ENCODE measurements at regions not wholly inside any gene's neighbourhood (a gene's known extent, or its start where the extent isn't known, plus 50 kb on each side); places are given as distances from the start of the nearest gene placed in this dataset.

DNA sequence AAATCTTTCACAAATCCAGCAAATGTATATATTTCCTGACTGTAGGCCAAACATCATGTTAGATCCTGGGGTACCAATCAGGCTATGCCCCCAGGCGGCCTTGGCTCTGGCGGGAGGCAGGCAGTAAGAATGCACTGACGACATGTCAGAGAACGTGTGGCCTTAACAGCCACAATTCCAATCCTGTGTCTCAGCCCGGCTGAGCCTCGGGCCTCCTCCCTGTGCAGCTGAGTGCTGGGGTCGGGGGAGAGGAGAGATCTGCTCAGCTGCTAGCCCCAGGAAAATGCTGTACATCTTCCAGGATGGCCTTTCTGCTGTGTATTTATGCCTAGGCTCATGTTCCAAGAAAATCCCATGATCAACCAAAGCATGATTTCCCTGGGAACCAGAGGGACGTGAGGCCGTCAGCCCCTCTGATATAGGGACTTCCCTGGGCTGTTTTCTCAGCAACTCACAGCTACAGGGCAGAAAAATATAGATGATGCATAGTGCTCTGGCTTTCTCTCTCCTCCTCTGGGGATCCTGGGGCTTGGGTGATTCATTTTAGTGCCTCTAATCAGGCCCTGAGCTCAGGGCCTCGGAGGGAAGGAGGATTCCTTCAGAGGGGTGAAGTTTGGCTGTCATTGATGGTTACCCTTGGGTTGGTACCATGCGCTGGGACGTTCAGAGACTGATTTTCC is 604.0 kb downstream of the HS3ST4 start:
- no peak for DNase-seq

DNA sequence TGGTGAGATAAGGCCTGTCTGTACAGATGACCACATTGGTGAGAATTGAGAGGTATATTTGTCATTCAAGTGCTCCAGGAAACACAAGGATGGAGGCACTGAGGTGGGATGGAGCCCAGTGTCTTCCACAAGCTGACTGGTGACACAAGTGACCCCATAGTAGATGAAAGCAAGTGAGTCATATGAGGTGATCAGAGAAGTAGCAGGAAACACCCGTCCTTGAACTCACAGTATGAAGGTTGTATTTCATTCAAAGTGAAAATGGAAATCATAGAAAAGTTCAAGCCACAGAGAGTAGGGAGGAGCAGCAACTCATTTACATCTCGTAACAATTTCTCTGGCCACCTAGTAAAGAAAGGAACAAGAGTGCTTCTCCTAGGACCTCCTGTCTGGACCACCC is 609.8 kb downstream of the HS3ST4 start:
- DNase-seq, result no peak

DNA sequence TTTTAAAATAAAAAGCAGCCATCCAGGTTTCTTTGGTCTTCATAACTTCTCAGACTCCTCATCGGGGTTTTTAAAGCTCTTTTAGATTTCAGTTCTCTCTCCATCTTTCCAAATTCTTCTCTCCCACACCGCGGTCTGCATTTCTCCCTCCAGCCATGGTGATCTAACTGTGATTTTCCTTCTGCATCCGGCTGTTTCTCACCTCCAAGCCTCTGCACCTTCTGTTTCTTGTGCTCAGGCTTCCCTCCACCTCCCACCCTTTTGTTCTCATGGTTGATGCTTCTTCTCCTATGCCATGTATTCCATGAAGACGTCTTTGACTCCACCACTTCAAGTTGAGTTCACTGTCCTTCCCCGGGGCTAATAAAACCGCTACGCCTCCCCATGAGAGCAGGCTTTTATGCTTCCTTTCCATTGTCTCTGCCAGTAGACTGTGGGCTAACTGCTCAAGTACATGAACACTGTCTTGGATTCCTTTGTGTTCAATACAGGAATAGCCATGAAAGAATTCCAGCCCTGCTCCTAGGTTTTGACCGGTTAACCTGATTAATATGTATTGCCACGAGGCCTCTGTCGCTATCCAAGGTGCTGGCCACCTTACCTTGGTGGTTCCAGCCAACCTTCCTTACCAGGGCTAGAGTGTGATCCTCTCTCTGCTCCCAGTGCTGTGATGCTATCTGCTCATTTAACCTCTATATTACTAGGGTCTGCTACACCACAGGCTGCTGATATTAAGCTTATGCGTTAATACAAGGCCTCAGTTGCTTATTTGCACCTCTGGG is 625.1 kb downstream of the HS3ST4 start:
- DNase-seq, result no peak

DNA sequence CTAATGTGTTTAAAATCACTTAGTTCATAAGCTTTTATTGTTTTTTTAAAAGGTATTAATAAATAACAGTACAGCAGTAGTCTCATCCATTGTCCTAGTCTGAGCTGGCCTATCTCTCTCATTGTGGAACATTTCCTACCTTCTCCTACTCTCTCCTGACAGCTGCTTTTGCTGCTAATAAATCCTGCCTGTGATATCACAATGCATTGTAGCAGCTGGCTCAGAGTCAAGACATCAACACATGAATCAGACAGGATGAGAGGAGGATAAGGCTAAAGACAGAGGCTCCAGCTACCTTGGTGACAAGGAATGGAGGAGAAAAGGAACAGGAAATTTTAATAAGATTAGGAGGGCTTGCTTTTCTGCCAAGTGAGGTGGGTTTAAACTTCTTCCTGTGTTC is 626.1 kb downstream of the HS3ST4 start:
- DNase-seq, result no peak

DNA sequence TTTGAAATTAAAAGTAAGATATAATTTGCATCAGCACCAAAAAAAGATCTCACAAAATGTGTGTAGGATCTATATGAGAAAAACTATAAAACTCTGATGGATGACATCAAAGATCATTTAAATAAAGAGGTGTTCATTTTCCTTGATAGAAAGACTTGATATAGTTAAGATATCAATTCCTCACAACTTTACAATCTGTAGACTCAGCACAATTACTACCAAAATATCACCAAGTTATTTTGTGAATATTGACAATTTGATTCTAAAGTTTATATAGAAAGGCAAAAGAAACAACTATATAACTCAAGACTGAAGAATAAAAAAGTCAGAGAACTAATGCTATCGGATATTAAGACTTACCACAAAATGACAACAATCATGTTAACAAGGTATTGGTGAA is 638.9 kb downstream of the HS3ST4 start:
- DNase-seq, result no peak

DNA sequence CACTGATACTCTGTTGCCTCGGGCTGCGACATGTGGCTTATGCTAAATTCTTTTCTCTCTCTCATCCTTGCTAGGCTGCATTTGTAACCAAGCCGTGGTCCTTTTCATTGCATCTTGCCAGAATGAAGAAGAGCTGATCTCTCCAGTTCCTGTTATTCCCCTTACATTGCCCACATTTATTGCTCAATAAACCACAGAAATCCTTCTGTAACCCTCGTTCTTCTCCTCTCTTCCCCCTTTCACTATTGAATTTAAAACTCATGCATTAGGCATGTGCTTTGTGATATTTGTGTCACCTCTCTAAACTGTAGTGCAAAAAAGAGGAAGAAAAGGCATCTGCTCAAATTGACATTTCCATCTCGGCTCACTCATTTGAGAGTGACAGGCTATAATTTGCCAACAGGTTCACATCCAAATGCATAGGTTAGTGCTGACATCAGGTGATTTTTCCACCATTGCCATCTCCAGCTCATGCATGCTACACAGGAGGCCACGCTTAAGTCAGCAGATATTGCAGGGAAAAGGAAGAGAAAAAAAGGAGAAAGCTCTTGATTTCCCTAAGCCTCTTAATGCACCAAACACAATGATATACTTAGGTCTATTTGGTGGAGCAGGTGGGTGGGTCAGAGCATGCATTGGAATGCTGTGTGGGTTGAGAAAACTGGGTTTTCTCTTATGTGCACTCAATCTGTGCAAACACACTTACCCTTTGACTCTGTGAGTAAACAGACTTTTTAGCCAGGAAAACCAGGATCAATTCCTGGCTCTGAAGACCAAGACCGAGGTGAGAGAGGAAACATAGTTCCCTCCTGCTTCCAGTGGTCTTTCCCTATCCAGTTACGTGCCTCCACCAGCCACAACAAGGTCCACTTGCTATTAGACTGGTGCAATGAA is 642.7 kb downstream of the HS3ST4 start:
- no peak for DNase-seq

DNA sequence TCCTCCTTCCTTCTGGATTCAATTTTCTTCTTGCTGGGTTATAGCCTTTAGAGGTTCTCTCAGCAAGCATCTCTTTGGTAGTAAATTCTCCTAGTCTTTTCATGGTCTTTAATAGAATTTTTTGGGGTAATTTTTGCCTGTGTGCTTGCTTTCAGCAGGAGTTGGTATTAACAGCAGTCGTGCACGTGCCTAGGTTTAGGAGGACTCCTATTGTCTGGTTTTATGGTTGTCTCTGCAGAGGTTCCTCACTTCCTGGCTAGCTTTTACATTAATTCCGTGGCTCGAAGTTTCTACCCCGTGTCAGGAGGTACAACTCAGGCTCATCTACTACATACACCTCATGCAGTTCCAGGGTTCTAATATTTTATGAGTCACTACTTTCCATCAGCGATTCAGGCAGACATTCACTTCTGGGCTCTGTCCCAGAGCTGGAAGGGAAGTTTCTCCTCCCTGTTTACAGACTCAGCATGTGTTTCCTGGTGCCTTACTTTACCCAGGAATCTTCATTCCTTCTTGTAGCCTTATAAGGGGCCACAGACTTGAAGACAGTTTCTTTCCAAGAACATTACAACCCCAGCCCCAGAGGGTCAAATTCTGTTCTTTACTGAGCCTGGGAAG is 643.6 kb downstream of the HS3ST4 start:
- DNase-seq, result no peak

DNA sequence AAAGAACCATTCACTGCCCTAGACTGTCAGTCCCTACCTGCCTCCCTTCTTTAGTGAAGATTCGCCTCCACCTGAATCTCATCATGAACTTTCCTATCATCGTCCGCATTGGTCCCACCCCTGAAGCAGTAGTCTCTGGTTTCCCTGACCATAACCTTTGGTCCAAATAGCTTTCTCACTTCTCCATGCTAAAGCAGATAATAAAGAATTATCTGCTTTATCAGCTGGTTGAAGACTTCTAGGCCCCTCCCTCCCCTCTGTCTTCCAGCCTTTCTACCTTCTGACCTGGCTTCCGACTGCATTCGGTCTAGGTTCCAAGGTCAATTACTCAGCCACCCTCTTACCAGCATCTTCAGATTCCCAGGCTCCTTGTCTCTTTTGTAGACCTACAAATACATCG is 650.9 kb downstream of the HS3ST4 start:
- DNase-seq, result no peak

DNA sequence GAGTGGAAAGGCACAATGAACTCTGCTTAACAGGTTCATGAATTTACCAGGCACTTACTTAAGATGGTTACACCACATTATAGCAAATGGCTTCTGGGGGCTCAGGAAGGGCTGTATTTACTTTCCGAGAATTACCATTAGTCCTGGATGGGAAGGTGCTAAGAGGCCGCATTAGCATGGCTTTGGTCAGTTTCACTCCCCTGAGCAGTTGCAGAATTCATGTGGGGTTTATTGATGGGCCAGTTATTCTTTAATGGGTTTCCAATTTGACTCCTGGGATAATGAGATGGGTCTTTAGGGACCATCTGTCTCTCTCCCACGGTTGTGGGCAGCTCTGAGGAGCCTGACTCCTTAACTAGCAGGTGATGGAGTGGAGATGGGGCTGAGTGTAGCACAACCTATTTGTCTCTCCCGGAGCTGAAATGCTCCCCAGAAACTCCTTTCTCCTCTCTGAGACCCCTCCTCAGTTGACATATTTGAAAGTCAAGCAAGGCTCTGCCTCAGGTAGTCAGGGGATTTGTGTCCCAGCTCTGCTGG is 652.5 kb downstream of the HS3ST4 start:
- DNase-seq, result no peak

DNA sequence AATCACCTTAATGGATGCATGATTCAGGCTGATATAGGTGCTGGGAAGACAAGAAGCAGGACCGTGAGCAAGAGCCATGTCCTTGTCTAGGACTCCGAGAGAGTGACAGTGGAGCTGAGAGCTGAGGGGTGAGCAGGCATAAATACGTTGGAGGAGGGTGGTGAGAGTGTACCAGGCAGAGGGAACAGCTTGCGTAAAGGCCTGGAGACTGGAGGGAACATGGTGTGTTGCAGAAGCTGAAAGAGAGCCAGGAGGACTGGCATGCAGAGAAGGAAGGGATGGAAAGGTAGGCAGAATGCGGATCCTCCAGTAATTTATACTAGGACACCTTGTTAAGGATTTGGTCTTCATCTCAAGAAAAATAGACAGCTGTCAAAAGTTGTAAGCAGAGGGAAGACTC is 653.2 kb downstream of the HS3ST4 start:
- DNase-seq, result no peak

DNA sequence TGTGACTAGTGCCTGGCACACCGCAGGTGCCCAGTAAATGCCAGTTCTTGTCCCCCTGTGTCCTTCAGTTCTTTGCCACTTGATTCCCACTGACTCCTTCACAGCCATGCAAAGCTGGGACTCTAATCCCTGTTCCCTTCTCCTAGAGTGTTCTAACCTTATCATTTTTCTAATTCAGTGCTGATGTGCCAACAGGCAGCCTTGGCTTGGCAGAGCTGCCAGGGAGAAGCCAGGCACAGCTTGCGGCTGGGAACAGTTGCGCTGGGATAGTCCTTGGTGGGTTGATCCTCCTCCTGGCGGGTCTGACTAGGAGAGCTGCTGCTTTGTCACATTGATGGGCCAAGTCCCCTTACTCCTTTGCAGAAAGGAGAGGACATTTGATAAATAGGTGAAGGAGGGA is 654.2 kb downstream of the HS3ST4 start:
- DNase-seq, result no peak

DNA sequence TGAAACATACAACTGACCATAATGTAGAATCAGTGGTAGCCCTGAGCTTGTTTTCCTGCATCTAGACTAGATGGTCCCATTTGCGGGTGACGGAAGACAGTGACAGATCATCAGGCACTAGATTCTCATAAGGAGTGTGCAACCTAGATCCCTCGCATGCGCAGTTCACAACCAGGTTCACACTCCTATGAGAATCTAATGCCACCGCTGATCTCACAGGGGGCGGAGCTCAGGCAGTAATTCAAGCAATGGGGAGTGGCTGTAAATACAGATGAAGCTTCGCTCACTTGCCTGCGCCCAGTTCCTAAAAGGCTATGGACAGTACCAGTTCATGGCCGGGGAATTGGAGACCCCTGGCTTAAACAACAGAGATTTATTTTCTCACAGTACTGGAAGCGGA is 656.3 kb downstream of the HS3ST4 start:
- DNase-seq, result no peak

DNA sequence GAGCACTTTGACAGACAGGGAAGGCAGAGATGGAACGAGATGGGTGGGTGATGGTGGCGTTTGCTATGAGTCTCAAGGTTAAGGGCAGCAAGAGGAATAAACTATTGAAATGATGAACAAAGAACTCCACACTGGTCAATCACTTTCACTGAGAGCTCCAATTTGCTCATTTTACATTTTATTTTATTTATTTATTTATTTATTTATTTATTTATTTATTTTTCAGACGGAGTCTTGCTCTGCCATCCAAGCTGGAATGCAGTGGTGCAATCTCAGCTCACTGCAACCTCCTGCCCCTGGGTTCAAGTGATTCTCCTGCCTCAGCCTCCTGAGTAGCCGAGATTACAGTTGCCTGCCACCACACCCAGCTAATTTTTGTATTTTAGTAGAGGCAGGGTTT is 669.1 kb downstream of the HS3ST4 start:
- no peak for DNase-seq

DNA sequence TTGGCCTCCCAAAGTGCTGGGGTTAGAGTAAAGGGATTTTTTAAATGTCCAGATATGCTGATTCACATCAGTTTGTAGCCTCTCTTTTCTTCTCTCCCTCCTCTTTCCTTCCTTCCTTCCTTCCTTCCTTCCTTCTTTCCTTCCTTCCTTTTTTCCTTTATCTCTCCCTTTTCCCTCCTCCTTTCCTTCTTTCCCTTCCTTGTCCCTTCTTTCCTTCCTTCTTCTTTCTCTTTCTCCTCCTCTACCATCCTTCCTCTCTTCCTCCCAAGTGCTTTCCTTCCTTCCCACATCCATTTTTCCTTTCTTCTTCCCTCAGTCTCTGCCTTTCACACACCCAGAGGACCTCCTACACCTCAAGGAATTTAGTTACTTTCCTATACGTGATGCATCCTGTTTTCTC is 671.8 kb downstream of the HS3ST4 start:
- no peak for DNase-seq

DNA sequence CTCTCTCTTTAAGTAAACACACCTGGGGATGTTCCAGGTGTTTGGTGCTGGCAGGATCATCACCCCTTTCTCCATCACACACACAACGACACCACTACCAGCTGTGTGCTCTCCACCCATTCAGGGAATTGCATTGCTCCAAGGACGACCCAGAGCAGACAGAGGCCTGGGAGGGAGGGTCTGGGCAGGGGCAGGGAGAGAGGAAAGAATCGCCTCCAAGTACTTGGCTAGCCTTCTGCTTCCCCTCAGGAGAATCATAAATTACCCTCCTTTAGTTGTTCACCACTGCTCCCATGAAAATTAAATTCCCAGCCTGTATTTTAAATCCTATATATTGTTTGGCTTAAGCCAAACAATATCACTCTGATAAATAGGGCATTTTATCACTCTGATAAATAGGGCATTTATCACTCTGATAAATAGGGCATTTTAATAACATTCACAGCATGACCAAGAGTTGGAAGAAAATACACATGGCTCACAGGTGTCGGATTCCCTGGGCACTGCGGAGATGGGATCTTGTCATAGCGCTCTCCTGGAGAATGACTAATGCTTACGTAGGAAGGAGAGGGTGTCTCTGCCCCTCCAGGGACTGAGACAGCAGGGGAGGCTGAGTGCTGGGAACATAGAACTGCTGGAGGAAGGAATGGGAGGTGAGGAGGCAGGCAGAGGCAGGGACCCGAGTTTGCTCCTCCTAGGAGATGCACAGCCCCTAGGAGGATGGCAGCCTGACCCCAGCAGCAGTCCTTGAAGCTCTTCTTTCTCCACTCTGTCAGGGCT is 673.6 kb downstream of the HS3ST4 start:
- DNase-seq, result no peak

DNA sequence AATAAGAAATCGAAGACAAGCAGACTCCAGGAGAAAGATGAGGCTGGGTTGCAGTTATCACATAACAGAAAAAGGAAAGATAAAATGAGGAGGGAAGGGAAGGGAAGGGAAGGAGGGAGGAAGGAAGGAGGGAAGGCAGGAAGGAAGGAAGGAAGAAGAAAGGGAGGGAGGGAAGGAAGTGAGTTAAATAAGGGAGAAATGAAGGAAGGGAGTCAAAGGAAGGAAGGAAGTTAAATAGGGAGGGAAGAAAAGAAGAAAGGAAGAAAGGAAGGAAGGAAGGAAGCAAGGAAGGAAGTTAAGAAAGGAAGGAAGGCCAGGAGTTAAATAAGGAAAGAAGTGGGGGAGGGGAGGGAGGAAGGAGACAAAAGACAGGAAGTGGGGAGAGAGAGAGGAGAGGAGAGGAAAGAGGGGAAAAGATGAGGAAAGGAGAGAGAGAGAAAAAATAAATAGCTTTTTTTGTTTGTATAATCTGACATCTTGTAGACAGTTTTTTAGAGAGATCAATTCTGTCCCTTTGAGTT is 679.6 kb downstream of the HS3ST4 start:
- DNase-seq, result no peak

DNA sequence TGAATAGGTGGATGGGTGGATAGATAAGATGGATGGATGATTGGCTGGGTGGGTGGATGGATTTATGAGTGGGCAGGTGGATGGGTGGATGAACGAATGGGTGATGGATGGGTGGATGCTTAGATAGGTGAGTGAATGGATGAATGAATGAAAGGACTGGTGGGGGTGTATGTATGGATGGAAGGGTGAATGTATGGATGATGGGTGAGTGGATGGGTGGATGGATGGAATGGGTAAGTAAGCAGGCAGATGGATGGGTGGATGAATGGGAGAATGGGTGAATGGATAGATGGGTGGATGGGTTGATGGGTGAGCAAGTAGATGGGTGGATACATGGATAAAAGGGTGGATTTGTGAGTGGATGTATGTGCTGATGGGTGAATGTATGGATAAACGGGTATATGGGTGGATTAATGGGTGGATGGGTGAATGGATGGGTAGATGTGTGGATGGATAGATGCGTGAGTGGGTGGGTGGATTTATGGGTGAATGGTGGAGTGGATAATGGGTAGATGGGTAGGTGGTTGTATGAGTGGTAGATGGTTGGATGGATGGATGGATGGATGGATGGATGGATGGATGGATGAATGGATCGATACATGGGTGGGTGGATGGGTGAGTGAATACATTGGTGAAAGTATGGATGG is 682.6 kb downstream of the HS3ST4 start:
- DNase-seq, result no peak

DNA sequence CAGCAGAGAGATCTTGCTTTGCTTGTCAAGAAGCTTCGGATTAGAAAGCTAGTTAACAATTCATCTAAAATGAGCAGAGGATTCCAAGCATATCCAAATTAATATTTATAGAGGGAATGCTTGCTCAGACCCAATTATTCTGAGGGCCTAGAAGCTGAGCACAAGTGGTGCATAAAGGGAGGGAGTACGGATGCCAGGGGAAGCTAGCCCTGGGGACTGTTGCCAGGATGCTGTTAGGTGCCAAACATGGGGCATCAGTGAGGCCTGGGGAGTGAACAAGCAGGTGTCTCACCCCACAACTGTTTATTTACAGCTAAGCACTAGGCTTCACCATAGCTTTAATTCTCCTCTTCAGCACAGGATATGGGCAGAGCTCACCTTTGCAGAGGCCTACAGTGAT is 684.1 kb upstream of the C16orf82 start:
- DNase-seq, result no peak

DNA sequence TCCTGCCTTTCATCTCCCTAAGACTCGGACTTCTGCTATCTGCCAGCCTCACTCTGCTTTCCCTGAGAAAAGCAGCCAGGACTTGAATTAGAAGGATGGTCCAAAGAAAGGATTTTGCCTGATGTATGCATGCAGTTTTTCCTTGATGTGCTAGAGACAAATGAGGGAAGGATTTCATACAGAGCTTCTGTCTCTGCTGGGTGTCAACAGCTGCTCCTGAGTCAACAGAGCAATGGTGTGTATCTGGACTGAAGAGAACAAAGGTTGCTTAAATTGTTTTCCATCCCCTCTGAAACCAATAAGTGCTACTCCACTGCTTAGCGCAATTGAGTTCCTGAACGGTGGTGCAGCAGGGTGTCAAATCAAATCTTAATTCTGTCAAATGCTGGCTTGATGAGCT is 680.6 kb upstream of the C16orf82 start:
- DNase-seq, result no peak

DNA sequence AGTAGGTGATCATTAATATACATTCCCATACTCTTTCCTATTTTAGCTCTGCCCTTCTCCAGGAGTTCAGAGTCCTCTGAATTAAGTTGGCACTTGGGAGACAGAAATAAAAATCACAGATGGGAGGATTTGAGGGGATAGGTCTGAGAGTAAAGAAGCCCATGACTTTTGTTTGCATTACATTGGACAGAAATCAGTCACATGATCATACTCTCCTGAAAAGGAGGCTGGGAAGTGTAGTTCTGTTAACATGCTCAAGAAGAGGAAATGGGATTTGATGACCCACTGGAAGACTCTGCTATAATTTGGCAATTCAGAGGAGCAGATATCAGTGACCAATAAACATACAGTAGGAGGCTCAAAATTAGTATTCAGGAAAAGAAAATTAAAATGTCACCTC is 674.9 kb upstream of the C16orf82 start:
- DNase-seq, result no peak

DNA sequence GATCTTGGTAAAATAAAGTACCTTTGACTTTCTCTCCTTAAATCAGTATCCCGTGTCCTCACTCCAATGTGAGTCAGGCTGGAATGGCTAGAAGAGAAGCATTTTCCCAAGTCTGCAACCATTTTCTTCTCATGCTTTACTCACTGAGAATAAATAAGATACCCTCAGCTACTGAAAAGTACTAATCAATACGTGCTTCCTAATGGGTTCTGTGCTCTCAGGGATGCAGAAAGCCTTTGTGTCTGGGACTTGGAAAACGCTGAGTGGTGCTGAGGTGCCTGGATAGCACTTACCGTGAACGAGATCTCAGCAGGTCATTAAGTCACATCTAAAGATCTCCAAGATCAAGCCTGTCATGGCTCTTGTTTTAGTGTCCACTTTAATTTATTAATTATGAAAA is 672.3 kb upstream of the C16orf82 start:
- no peak for DNase-seq

Data from activated CD8-positive, alpha-beta memory T cell treated with anti-CD3 and anti-CD28 coated beads, Interleukin-2, amount 50 U/mL, for 48 hours (primary cell).